ENCODE measurements at regions not wholly inside any gene's neighbourhood (a gene's known extent, or its start where the extent isn't known, plus 50 kb on each side); places are given as distances from the start of the nearest gene placed in this dataset.

DNA sequence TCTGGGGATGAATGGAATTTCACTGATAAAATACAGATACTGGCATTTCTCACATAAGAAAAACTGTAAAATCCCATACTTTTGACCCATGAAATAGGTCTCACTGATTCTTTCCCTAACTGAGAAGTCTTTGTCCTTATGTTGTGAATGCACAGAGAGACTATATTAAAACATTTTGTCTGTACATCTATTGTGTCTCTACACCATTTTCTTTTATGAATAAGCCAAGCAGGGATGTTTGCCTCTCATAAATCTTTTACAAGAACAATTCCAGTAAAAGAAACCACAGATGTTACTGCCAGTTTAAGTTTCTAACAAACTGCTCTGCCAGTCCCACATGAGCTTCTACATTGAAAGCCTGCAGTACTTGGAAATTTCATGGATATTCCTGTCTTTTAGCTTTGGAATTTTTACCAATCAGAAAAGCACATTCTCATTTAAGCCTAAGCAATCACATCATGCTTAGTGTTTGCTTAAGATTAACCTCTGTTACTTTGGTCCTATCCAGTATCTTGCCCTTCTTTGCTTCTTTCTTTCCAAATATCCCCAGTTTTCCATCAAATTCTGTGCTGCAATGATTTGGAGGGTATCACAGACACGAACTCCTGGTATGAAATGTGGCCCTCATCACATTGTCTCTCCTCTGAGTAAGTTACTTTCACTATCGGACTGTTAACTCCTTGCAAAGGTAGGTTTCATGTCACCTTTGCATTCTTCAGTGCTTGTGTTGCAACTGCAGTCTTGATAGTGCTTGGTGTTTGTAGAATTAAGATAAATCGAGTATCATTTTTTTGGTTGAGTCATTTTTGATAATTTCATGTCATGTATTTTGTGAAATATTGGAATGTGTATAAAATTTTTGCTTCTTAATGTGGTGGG lies 415.1 kb upstream of the ADAMTSL1 start:
- CTCF ChIA-PET, result no interaction called here
- H3K4me2 ChIP-seq, result no peak overlapping the region
- POLR2A ChIA-PET, result no interaction called here
- no peaks in the 10 kb centered on the region for H3K4me1 ChIP-seq
- ATAC-seq (no peak), FAIRE-seq (no peak), DNase-seq (ENCODE audit: low read depth in 1 of 2, low spot score in 1 of 2) (no peak)
- no peak overlapping the region for H3K4me3 ChIP-seq
- H3K27ac ChIP-seq, result no peak overlapping the region
- TF ChIP-seq CHD2 (IDR thresholded peaks at IDR 0.05; ENCODE audit: low read length, partially characterized antibody), result no peak
- no peak for TF ChIP-seq EHF (CRISPR knock-in tag; IDR thresholded peaks at IDR 0.05)
- TF ChIP-seq, protein P1, sequence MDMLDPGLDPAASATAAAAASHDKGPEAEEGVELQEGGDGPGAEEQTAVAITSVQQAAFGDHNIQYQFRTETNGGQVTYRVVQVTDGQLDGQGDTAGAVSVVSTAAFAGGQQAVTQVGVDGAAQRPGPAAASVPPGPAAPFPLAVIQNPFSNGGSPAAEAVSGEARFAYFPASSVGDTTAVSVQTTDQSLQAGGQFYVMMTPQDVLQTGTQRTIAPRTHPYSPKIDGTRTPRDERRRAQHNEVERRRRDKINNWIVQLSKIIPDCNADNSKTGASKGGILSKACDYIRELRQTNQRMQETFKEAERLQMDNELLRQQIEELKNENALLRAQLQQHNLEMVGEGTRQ (IDR thresholded peaks at IDR 0.05), result no peak
- no peak for TF ChIP-seq ZNF302 (CRISPR knock-in tag; IDR thresholded peaks at IDR 0.05)
- TF ChIP-seq ZFP36 (IDR thresholded peaks at IDR 0.05; ENCODE audit: borderline replicate concordance, partially characterized antibody), result no peak
- no peak for TF ChIP-seq ZC3H11A (IDR thresholded peaks at IDR 0.05)
- no peak for TF ChIP-seq BHLHE40 (IDR thresholded peaks at IDR 0.05; ENCODE audit: low read depth, low read length)
- no peak for TF ChIP-seq KDM5A (IDR thresholded peaks at IDR 0.05)
- TF ChIP-seq MAZ (IDR thresholded peaks at IDR 0.05; ENCODE audit: borderline replicate concordance, low read depth, low read length), result no peak
- TF ChIP-seq CHD4 (IDR thresholded peaks at IDR 0.05; ENCODE audit: borderline replicate concordance), result no peak
- no peak for TF ChIP-seq EP300 (IDR thresholded peaks at IDR 0.05)
- 5% methylated on average over 3 of the region's 3 CpGs for WGBS (ENCODE audit: missing lambda C conversion rate)
- no peaks in the 10 kb centered on the region for H3K9me3 ChIP-seq

DNA sequence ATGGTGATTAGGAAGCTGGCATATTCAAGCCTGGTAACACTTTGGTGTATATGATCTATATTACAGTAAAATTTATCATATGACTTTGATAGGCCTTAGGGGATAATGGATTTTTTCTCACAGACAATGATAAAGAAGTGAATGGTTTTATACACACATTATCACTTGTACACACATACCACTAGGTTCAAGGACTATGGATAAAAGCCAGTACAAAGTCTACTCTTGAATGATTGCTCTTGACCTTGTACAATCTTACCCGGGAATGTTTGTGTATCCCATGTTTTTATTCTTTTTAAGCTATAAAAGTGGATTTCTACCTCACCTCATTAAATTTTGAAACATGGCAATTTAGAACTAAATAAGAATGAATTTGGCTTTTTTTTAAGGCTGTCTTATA lies 414.5 kb upstream of the ADAMTSL1 start:
- no peaks in the 10 kb centered on the region for H3K9me3 ChIP-seq
- ChIA-PET POLR2A (no interaction called here), CTCF (no interaction called here)
- ATAC-seq (no peak), DNase-seq (ENCODE audit: low read depth in 1 of 2, low spot score in 1 of 2) (no peak), FAIRE-seq (no peak)
- H3K4me3 ChIP-seq, result no peak overlapping the region
- no peaks in the 10 kb centered on the region for H3K4me1 ChIP-seq
- WGBS (ENCODE audit: missing lambda C conversion rate), result 4% methylated on average over 1 of the region's 1 CpG
- H3K4me2 ChIP-seq, result no peak overlapping the region
- TF ChIP-seq RCOR1 (IDR thresholded peaks at IDR 0.05; ENCODE audit: low read depth, low read length) (no peak), BHLHE40 (IDR thresholded peaks at IDR 0.05; ENCODE audit: low read depth, low read length) (no peak), POLR2AphosphoS2 (conservative IDR thresholded peaks at IDR 0.05; ENCODE audit: low read length) (no peak), TP53 (CRISPR knock-in tag; IDR thresholded peaks at IDR 0.05) (no peak), JUN (IDR thresholded peaks at IDR 0.05) (no peak)
- TF ChIP-seq, protein P2, sequence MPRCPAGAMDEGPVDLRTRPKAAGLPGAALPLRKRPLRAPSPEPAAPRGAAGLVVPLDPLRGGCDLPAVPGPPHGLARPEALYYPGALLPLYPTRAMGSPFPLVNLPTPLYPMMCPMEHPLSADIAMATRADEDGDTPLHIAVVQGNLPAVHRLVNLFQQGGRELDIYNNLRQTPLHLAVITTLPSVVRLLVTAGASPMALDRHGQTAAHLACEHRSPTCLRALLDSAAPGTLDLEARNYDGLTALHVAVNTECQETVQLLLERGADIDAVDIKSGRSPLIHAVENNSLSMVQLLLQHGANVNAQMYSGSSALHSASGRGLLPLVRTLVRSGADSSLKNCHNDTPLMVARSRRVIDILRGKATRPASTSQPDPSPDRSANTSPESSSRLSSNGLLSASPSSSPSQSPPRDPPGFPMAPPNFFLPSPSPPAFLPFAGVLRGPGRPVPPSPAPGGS (IDR thresholded peaks at IDR 0.05), result no peak
- TF ChIP-seq, protein P3, sequence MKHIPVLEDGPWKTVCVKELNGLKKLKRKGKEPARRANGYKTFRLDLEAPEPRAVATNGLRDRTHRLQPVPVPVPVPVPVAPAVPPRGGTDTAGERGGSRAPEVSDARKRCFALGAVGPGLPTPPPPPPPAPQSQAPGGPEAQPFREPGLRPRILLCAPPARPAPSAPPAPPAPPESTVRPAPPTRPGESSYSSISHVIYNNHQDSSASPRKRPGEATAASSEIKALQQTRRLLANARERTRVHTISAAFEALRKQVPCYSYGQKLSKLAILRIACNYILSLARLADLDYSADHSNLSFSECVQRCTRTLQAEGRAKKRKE (CRISPR knock-in tag; IDR thresholded peaks at IDR 0.05; ENCODE audit: low read depth), result no peak
- TF ChIP-seq, protein P4, sequence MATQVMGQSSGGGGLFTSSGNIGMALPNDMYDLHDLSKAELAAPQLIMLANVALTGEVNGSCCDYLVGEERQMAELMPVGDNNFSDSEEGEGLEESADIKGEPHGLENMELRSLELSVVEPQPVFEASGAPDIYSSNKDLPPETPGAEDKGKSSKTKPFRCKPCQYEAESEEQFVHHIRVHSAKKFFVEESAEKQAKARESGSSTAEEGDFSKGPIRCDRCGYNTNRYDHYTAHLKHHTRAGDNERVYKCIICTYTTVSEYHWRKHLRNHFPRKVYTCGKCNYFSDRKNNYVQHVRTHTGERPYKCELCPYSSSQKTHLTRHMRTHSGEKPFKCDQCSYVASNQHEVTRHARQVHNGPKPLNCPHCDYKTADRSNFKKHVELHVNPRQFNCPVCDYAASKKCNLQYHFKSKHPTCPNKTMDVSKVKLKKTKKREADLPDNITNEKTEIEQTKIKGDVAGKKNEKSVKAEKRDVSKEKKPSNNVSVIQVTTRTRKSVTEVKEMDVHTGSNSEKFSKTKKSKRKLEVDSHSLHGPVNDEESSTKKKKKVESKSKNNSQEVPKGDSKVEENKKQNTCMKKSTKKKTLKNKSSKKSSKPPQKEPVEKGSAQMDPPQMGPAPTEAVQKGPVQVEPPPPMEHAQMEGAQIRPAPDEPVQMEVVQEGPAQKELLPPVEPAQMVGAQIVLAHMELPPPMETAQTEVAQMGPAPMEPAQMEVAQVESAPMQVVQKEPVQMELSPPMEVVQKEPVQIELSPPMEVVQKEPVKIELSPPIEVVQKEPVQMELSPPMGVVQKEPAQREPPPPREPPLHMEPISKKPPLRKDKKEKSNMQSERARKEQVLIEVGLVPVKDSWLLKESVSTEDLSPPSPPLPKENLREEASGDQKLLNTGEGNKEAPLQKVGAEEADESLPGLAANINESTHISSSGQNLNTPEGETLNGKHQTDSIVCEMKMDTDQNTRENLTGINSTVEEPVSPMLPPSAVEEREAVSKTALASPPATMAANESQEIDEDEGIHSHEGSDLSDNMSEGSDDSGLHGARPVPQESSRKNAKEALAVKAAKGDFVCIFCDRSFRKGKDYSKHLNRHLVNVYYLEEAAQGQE (IDR thresholded peaks at IDR 0.05), result no peak
- no peak overlapping the region for H3K27ac ChIP-seq

Data from A549 (cell line).